ENCODE measurements at regions not wholly inside any gene's neighbourhood (a gene's known extent, or its start where the extent isn't known, plus 50 kb on each side); places are given as distances from the start of the nearest gene placed in this dataset.

DNA sequence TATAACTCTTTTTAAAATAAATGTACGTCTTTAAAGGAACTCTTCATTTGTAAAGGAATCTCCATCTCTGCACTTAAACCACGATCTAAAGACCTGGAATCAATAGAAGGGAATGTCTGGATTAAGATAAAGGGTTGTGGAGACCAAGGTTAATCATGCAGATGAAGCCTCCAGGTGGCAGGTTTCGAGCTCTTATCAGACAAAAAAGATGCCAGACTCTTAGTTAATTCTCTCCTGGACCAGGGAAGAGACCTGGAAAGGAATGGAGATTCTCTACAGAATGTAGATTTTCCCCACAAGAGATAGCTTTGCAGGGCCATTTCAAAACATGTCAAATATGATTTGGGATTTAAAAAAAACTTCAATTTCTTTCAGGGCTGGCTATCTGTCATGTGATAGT is 71.5 kb upstream of the SSTR4 start:
- TF ChIP-seq EZH2 (conservative IDR thresholded peaks at IDR 0.05; ENCODE audit: low read depth, low read length) (no peak), MAX (IDR thresholded peaks at IDR 0.05) (no peak), HNRNPUL1 (IDR thresholded peaks at IDR 0.05; ENCODE audit: low read depth, low read length) (no peak), ZNF230 (CRISPR knock-in tag; IDR thresholded peaks at IDR 0.05) (no peak), ZNF556 (CRISPR knock-in tag; IDR thresholded peaks at IDR 0.05; ENCODE audit: borderline replicate concordance) (no peak), MIER3 (CRISPR knock-in tag; IDR thresholded peaks at IDR 0.05; ENCODE audit: borderline replicate concordance) (no peak), CREB1 (IDR thresholded peaks at IDR 0.05) (no peak), CREB1 (CRISPR knock-in tag; IDR thresholded peaks at IDR 0.05) (no peak), USF2 (IDR thresholded peaks at IDR 0.05; ENCODE audit: low read depth, low read length) (no peak), USF2 (CRISPR knock-in tag; IDR thresholded peaks at IDR 0.05; ENCODE audit: borderline replicate concordance) (no peak), POLR2A (IDR thresholded peaks at IDR 0.05; ENCODE audit: insufficient read depth in 1 of 2, low read depth in 2 of 2, low read length in 2 of 2) (no peak), ZNF678 (CRISPR knock-in tag; IDR thresholded peaks at IDR 0.05) (no peak), ZNF274 (CRISPR knock-in tag; IDR thresholded peaks at IDR 0.05) (no peak), NCOA5 (CRISPR knock-in tag; IDR thresholded peaks at IDR 0.05) (no peak)
- TF ChIP-seq, protein P1, sequence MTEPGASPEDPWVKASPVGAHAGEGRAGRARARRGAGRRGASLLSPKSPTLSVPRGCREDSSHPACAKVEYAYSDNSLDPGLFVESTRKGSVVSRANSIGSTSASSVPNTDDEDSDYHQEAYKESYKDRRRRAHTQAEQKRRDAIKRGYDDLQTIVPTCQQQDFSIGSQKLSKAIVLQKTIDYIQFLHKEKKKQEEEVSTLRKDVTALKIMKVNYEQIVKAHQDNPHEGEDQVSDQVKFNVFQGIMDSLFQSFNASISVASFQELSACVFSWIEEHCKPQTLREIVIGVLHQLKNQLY (CRISPR knock-in tag; IDR thresholded peaks at IDR 0.05): no peak

All from HepG2 (cell line).